Activated CD4-positive, alpha-beta T cell treated with anti-CD3 and anti-CD28 coated beads, Interleukin-2, Interleukin-6, amounts not matched to agents 100 ng/mL and 50 ng/mL, durations not matched to agents 16 hours and 8 hours (primary cell): ENCODE measurements at regions not wholly inside any gene's neighbourhood (a gene's known extent, or its start where the extent isn't known, plus 50 kb on each side); places are given as distances from the start of the nearest gene placed in this dataset.
"Not testable (repeated sequence)": the region's sequence is repeated elsewhere in the genome, so short reads cannot be mapped to it uniquely, and the experiment has no call there.

Experiments
- DNase-seq: peaks from one replicate; pipeline ENCODE4 v3.0.0-alpha.2; 2020

DNA sequence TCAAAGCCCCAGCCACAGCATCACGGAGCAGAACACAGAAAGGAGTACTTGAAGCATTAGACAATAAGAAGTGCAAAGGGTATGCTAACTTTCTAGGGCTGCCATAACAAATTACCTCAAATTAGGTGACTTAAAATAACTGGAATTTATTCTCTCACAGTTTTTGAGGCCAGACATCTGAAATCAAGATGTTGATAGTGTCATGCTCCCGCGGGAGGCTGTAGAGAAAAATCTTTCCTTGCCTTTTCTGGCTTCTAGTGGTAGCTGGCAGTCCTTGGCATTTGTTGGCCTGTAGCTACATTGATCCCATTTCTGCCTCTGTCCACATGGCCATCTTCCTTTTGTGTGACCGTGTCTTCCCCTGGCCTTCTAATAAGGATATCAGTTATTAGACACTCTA is 51.9 kb upstream of the SPDL1 start:
- no peak for DNase-seq

DNA sequence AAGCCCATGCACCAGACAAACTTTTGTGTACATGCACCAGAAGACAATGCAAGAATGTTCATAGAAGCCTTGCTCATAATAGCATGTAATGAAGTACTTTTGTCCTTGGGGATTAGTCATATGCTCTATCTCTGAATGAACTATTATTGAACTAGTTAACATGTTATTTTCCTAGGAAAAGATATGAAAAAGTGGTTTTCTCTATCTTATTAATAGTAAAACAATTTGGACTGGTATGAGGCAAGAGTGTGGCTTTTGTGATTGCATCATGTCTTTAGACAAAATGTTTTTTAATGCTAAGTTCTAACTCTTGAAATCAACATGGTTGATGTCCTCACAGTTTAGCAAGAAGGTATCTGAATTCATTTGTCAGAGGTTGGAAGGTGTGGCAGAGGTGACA is 55.7 kb upstream of the SPDL1 start:
- no peak for DNase-seq

DNA sequence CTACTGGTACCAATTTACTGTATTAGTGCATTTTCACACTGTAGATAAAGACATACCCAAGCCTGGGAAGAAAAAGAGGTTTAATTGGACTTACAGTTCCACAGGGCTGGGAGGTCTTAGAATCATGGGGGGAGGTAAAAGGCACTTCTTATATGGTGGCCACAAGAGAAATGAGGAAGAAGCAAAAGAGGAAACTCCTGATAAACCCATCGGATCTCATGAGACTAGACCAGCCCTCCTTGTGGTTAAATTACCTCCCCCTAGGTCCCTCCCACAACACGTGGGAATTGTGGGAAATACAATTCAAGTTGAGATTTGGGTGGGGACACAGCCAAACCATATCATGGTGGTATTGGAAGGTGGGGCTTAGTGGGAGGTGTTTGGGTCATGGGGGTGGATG is 56.5 kb upstream of the SPDL1 start:
- no peak for DNase-seq

DNA sequence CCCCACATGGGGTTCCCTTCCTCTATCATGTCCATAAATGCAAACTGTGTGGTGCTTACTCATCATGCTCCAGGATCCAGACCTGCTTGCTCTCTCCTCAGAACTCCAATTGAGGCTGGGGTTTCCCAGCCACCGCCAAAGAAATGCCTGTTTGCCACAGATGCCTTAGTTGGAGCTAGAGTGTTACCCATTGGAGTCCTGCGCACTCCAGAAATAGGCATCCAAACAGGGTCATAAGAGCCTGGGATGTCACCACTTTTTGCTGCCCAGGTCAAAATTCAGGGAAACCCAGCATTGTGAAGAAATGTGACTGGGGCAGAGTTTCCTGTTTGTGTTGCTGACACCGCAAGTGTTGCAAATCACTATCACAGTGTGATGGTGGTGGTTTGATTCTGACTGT is 60.7 kb upstream of the SPDL1 start:
- no peak for DNase-seq

DNA sequence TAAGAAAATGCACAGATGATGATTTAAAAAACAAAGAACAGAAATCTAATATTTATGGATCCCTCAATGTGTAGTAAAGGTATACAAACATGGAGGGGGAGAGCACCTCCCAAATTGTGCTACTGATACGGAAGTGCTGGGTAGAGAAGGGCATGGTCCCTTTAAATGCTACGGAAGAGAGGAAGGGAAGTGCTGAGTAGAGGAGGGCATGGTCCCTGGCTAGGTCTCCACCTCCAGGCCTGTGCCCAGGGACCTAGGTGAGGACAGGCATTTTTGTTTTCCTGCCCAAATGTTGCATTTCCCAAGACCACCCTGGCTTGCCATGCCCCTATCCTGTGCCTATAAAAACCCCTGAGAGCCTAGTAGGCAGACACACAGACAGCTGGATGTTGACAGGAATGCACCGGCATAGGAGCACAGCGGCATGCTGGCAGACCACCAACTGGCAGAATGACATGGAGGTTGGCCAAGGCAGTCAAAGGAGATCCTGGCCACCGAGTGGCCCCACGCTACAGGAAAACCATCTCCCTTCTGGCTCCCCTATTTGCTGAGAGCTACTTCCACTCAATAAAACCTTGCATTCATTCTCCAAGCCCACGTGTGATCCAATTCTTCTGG is 62.1 kb upstream of the SPDL1 start:
- no peak for DNase-seq

DNA sequence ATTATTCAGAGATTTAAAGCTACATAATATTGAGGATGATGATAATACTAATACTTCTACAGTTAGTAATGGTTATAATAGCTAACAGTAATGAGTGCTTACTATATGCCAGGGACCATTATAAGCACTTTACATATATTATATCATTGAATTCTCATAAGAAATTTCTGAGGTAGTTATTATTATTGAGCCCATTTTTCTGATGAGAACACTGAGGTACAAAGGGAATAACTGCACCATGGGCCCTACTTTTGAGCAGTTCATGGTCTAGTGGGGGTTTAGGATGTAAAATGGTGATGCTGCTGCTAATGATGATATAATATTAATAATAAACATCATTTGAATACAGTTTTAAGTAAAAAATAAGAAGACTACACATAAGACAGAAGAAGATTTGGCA is 64.2 kb upstream of the SPDL1 start:
- DNase-seq, result no peak

DNA sequence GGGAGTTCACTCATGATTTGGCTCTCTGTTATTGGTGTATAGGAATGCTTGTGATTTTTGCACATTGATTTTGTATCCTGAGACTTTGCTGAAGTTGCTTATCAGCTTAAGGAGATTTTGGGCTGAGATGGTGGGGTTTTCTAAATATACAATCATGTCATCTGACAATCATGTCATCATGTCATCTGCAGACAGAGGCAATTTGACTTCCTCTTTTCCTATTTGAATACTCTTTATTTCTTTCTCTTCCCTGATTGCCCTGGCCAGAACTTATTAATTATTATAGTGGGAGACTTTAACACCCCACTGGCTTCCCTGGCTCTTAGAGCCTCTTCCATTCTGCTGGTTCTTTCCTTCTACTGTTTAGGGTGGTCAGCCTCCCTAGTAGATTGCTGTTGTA is 64.8 kb upstream of the SPDL1 start:
- not testable (repeated sequence) for DNase-seq

DNA sequence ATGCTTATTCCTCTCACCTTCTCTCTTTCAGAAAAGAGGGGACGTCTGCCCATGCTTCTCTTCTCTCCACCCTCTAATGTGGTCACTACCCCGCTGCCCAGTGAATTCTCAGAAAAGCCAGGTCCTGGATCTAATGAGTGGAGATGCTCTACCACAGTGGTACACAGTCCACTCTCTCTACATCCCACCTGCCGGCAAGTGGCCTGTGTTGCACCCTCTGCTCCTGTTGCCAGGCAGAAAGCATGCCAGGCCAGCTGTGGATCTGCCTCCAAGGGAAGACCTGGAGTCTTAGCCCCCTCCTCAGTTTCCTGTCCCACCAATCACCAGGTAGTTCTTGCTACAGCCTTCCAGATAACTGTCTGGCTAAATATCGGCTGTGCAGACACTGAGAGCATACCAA is 71.2 kb upstream of the SPDL1 start:
- no peak for DNase-seq

DNA sequence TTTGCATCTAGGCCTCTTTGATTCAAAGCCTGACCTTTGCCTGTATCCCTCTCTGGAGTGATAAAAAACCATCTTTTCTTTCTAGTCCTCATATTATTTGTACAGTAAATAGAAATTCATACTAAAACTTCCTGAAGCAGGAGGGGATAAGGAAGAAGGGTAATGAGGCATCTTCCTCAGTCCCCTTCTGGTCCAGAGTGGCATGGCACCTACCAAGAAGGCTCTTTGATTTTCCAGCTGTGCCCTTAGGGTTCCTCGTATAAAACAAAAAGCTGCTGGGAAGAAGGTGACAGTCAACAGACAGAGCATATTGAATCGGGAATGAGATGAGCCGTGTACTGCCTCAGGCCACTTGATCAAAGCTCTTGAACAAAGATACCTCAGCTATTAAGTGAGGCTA is 71.9 kb upstream of the SPDL1 start:
- no peak for DNase-seq

DNA sequence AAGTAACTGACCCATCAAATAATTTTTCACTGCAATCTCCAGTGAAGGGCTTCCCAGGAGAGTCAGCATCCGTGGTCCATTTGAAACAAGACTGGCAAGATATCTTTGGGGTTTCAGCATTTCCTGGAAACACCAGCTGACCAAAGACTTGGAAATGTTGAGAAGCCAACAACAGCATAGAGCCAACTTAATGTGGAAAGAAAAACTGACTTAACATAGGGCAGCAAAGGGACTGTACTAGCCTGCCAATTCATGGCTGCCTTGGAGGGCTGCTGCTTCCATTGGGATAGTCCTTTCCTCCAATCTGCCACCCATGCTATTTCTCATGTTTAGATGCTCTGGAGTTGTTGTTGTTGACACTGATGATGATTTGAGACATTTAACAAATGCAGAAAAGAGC is 76.5 kb upstream of the SPDL1 start:
- no peak for DNase-seq

DNA sequence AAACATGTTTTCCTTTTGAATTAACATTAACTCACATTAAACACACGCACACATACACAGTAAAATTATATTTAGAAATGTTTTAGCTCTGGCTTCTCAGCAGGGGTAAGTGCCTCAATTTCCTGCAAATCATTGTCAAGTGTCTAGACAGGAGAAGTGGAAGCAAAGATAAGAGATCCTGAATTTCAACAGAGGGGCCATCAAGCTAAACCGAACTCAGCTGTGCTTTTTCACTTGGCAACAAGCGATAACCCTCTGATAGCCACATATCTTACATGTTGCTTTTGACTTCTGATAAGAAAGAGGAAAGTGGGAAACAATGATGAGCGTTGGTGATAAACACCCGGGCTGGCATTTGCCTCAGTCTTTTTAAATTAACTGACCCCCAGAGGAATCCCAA is 79.7 kb upstream of the SPDL1 start:
- DNase-seq, result no peak

DNA sequence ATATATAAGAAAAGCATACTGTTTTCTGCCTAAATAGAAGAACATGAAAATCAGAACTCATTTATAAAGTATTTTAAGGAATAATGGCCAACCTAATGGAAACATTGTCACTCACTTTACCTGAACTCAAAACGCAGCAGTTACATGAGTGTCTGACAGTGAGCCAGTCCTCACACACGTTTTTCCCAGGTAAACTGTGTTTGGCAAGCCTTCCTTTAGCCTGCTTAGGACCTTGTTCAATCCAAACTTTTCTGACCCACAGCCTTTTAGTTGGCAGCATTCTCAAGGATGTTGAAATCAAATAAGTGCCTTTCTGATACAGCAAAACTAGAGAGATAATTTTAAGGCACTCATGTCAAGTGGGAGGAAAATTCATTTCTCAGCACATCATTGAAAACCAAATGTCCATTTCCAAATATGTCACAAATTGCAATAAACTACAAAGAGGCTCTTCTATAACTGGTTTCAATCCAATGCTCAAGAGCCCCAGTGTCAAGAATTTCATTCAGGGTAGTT is 83.5 kb upstream of the SPDL1 start:
- DNase-seq, result no peak

DNA sequence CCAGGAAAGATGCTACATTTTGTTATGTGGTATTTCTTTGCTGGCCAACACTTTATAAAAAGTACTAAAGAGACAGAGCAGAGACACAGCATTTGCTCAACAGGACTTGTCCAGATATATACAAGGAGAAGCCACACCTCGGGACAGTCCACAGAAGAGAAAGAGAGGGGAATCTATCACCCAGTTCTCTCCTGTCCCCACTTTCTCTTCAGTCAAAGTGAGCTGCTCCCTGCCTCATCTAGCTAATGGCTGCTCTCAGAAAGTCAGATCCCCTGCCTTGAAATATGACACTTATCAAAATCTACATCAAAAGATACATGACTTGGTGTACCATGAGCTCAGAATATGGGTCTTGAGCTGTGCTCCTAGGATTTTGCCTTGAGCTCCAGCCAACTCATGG is 86.7 kb upstream of the SPDL1 start:
- DNase-seq, result no peak

DNA sequence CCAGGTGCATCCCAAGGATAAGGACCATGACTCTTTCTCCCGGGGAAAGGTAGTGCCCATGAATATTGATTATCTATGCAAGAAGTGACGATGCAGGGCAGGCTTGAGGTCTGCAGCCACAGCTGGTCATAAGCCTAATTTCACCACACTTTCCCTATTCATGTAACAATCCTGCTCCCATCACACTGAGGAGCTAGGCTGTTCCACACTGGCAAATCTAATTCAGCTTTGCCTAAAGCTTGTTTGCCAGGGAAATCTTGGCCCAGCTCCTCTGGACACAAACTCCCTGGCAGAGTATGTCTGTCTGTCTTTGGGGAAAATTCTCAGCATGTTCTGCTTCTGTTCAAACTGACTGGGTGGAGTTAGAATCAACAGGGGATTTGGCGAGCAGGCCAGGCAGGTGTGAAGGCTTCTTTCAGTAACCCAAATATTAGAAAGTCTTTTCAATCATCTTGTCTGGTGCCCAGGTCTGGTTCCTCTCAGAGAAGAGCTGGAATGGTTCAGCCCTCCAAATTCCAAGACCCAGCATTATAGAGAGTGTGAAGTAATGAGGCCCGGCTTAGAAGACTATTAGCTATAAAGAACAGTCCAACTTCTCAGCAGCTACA is 88.5 kb upstream of the SPDL1 start:
- DNase-seq, result no peak

DNA sequence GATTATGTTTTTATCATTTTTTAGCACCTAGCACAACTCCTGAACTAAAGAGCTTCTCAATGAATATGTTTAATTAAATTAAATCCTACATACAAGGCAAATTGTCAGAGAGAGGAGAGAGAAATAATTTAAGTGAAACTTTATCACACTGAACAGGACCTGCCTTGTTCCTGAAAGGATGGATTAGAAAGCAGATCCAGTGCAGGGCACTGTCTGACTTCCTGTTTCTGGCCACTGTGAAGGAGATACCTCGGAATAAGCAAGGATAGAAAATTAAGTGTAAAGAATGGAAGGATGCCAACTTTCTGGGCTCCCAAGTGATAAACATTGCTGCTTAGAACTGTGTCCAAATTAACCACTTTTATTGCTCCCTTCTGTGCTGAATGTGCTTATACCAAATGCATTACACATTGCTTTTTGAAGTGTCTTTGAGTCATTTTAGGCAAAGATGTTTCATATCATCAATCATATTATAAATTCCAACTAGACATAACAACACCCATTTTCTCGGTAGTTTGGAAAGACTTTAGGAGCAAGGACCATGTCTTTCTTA is 89.1 kb upstream of the SPDL1 start:
- DNase-seq, result no peak

DNA sequence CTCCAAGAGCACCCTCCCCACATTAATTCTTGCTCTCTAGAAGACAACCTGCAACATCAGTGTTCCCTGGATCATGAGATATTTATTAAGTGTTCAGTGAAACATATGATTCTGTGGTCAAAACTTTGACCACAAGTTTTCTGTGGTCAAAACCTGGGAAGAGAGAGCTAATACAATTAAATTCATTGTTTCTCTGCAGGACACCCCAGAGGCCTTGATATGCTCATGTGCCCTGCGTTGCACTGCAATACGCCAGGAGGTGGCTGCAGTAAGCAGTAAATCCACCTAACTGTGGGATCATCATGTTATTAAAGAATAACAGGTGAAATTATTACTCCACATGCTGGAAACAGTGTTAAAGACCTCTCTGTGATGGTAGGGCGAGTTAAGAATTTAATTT is 109.3 kb upstream of the SPDL1 start:
- no peak for DNase-seq

DNA sequence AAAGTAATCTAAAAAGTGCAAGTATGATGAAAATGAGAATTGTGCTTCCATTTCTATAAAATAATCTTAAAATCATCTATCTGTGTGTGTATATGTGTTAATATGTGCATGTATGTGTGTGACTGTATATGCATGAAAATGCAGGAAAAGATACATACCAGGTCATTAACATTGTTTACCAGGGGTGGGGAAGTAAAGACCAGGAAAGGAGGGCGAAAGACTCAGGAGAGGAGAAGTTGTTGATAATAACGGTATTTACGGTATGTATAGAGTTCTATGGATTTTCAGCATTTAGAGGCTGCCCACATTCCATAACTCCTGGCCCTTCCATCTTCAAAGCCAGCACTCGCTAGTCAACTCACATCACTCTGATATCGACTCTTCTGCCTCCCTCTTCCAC is 111.0 kb upstream of the SPDL1 start:
- no peak for DNase-seq

DNA sequence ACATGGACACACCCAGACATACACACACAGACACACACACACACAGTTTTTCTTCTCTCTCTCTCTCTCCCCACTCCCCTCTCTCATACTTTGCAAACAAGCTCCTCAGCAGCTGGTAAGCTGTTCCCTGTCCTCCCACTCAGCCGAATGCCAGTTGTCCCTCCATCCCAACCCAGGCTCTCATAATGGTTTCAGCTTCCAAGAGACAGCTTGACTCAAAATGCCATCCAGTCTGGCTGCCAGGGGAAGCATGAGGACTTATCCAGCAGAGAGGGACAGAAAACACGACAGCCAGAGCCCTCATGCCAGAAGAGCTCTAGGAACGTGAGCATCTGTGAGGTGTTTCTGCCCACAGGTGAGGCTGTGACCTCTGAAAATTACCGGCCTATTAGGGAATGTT is 112.6 kb upstream of the SPDL1 start:
- DNase-seq, result no peak

DNA sequence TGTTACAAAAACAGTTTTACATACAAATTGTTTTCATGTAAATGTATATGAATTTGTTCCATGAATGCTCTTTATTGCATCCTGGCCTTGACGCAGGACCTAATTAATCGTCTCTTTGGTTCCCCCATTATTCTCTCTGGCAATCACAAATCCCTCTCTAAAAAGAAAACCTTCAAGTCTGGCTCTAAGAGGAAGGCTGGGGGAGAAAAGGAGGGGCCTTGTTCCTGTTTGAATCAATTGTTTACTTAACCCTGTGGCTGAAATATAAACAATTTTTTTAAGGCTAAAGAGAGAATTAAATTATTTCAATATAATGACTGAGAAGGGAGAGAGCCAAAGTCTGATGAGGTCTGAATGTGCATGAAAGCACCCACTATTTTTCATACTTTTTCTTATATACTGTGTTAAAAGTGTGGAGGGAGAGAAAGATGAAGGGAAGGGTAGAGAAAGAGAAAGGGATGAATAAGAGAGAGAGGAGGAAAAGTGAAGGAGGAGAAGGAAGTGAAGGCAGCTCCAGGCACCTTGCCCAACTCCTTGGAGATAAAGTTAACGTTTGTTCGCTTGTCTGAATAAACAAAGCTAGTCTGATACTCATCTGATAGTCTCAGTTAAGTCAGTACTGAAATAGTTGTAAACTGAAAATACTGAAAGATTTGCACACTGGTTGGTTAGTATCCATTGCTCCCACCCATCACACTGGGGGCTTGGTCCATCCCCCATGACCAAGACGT is 116.4 kb upstream of the SPDL1 start:
- DNase-seq, result no peak

DNA sequence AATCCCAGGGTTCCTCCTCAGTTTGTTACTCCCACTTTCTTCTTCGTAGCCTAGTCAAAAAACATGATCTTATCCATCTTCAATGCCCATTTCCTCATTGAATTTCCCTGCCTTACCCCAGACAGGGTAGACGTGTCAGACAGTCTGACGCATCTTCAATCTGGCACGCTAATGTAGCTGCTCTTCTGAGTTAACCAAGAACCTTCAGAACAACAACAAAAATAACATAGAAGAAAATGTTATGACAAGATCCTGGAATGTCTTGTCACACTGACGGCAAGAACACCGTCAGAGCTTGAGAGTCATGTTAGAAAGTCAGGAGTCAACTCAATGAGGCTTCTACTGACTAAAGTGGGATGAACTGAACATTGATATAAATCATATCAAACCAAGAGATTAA is 122.7 kb upstream of the SPDL1 start:
- no peak for DNase-seq

DNA sequence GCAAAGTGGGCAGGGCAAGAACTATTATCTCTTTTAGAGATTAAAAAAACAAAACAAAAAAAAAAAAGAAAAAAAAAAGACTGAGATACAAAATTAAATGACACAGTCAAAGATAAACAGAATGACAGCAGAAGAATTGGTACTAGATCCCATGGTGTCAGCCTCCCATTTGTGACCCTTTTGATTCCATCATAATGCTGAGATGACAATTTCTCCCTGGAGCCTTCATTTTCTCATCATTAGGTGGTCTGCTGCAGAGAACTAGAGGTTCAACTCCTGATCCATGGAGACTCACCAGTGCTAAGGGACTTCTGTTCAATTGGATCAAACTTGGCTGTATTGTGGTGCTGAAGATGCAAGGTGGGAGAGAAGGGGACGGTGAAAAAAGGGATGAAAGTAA is 123.5 kb upstream of the SPDL1 start:
- no peak for DNase-seq

DNA sequence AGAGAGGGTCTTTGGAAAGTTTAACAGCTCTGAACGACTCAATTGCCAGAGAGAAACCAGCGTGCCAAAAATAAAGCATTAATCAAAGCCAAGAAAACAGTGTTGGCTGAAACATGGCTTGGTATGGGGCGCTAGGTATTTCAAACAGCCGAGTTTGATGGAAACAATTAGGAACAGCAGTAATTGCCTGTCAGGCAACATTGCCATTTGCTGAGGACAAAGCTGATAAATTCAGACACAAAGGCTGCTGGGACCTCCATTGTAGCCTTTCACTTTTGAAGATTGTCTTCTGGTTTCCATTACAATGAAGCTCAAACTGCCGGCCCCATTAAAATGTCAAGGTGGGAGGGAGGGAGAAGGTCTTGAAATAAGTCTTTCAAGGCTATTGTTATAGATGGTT is 125.4 kb upstream of the SPDL1 start:
- no peak for DNase-seq

DNA sequence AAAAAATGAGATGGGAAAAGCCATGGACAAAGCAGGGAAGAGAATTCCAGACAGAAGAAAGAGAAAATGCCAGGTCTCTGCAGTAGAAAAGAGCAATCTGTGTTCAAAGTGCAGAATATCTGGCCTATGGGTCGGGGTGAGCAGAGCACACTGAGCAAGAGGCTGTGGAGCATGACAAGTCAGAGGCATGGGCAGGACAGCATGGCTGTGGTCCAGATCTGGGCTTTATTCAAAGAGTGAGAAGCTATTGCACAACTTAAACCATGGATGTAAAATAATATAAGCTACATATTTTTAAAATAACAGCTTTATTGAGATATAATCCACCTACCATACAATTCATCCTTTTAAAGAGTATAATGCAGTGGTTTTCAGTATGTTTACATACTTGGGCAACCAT is 133.1 kb upstream of the SPDL1 start:
- no peak for DNase-seq

DNA sequence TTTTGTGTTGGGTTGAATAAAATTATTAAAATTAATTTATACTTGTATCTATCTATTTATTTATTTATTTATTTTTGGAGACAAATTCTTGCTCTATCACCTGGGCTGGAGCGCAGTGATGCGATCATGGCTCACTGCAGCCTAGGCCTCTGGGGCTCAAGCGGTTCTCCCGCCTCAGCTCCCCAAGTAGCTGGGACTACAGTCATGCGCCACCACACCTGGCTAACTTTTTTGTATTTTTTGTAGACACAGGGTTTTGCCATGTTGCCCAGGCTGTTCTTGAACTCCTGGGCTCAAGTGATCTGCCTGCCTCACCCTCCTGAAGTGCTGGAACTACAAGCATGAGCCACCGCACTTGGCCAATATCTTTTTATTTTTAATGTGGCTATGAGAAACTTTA is 134.7 kb upstream of the SPDL1 start:
- no peak for DNase-seq
